C4-2B (cell line): ENCODE measurements at regions not wholly inside any gene's neighbourhood (a gene's known extent, or its start where the extent isn't known, plus 50 kb on each side); places are given as distances from the start of the nearest gene placed in this dataset.

Experiments
- CTCF ChIP-seq: fragments of 450-650 bp; conservative IDR thresholded peaks from 2 replicates; pipeline ENCODE4 v1.5.1; 2017; ENCODE audit warnings: mild to moderate bottlenecking
- ZFX ChIP-seq: fragments of 450-650 bp; IDR thresholded peaks from 2 replicates; pipeline ENCODE4 v1.6.1; 2017

GRCh38 chr9:106146066-106146840, 451.9 kb downstream of the TMEM38B start:
- TF ChIP-seq CTCF (no peak), ZFX (no peak)
